ENCODE measurements at regions not wholly inside any gene's neighbourhood (a gene's known extent, or its start where the extent isn't known, plus 50 kb on each side); places are given as distances from the start of the nearest gene placed in this dataset.

- no TSS peak for BruUV-seq (replicated peaks)
- H3K9me3 ChIP-seq (replicated peaks; ENCODE audit: control insufficient read depth, insufficient read depth, low read depth, low read length), result no peaks in the 10 kb centered on the region
- ATAC-seq (no peak), DNase-seq (ENCODE audit: extremely low read depth in 1 of 4, low spot score in 3 of 4) (no peak), FAIRE-seq (no peak)
- 0% methylated on average over 1 of the region's 1 CpG for WGBS (ENCODE audit: insufficient coverage, low coverage, missing lambda C conversion rate)
- H3K4me2 ChIP-seq (ENCODE audit: insufficient read depth, low read length), result no peak overlapping the region
- no peaks in the 10 kb centered on the region for H3K9me1 ChIP-seq (ENCODE audit: control insufficient read depth, insufficient read depth, low read length)
- no peaks in the 10 kb centered on the region for H4K20me1 ChIP-seq (replicated peaks; ENCODE audit: control insufficient read depth, insufficient read depth, low read length)
- no peak overlapping the region for H3K4me3 ChIP-seq
- H3K36me3 ChIP-seq (ENCODE audit: control insufficient read depth, insufficient read depth, low read length), result no peaks in the 10 kb centered on the region
- no peak overlapping the region for H2AFZ ChIP-seq (ENCODE audit: low read depth, low read length)
- H3K27ac ChIP-seq (ENCODE audit: extremely low read depth, low read depth, low read length), result no peak overlapping the region
- H3K27me3 ChIP-seq (ENCODE audit: control insufficient read depth in 2 of 2, insufficient read depth in 2 of 2, low read length in 2 of 2), result no peaks in the 10 kb centered on the region
- no peak overlapping the region for H3K9ac ChIP-seq (ENCODE audit: insufficient read depth in 1 of 2, low read depth in 2 of 2, low read length in 2 of 2)
- H3K4me1 ChIP-seq (replicated peaks in 1 of 2; ENCODE audit: control insufficient read depth in 2 of 2, insufficient read depth in 2 of 2, low read length in 2 of 2), result no peaks in the 10 kb centered on the region
- intact Hi-C loops (cut with micrococcal nuclease), result no loop called here
- ChIA-PET CTCF (ENCODE audit: low intra/inter-chr PET ratio) (no interaction called here), POLR2A (no interaction called here)
- no peaks in the 10 kb centered on the region for H3K79me2 ChIP-seq (ENCODE audit: control insufficient read depth, insufficient read depth, low read length)
- in situ Hi-C loops (cut with MboI), result no loop called here
- TF ChIP-seq ZNF143 (CRISPR knock-in tag; IDR thresholded peaks at IDR 0.05) (no peak), ZMIZ1 (IDR thresholded peaks at IDR 0.05; ENCODE audit: low read depth in 2 of 2, low read length in 2 of 2) (no peak), CHD7 (IDR thresholded peaks at IDR 0.05; ENCODE audit: low read depth, low read length) (no peak), E2F5 (CRISPR knock-in tag; IDR thresholded peaks at IDR 0.05) (no peak), SLC30A9 (CRISPR knock-in tag; IDR thresholded peaks at IDR 0.05) (no peak), RAD21 (CRISPR knock-in tag; conservative IDR thresholded peaks at IDR 0.05 in 1 of 2, IDR thresholded peaks at IDR 0.05 in 1 of 2) (no peak), RBM25 (IDR thresholded peaks at IDR 0.05; ENCODE audit: low read depth, low read length, severe bottlenecking) (no peak)
These were observed 507.9 kb downstream of the PRKD1 start for GRCh38 chr14:29419736-29420135.
